Embryonic facial prominence (tissue), 1 donor: ENCODE measurements at regions not wholly inside any gene's neighbourhood (a gene's known extent, or its start where the extent isn't known, plus 50 kb on each side); places are given as distances from the start of the nearest gene placed in this dataset.
A peak's percentile ranks its signal among the peaks of the same experiment; 100 is the strongest.

Source experiments
- DNase-seq: peaks from one replicate; pipeline ENCODE4 v3.0.0-alpha.2; 2016; ENCODE audit errors: extremely low spot score

DNA sequence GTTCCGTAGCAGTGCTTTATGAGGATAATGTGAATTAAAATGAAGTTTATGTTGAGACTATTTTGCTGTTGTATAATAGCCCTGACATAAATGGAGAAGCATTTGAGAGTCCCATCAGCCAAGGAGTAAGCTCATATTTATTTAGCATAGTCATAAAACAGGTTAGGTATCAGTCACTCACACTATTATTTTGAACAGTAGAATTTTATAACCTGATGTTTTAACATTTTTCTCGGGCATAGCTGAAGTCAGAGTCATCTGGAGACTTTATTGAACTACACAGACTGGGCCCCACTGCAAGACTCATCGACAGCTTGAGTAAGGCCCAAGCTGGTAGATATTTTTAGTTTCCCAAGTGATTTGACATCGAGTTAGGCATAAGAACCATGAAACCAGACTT lies 620.3 kb upstream of the WWC1 start:
- no peak for DNase-seq

DNA sequence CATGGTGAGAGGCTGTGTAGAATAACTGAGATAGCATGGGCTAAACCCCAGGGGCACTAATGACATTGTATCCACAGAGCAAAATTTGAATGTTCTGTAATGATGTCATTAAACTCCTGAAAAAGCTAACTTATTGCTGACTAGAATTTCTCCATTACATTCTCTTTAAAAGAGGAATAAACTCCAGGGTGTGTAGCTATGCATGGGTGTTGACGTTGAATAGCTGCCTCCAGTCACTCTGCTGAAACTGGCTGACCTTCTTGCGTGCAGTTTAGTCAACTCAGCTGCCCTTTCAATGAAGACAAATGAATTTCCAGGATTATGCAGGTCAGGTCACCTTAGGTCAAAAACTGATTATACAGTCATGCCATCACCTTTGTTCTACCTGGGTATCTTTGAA lies 617.5 kb upstream of the WWC1 start:
- no peak for DNase-seq

DNA sequence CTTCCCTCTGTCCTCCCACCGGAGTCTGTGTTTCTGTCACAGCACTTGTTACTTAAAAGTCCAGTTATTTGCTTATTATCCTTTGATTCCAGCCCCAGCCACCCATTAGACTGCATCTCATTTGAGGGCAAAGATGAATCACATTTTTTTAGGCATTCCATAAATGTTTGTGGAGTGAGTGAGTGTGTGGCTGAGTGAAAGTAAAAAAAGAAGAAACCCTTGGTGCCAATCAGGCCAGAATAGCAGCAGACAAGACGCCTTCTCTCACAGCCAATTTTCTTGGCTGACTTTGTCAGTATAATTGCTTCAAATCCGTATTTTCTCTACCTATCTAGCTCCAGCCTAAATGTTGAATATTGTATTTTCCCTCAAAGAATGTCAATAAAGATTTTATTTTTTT lies 613.0 kb upstream of the WWC1 start:
- no peak for DNase-seq

DNA sequence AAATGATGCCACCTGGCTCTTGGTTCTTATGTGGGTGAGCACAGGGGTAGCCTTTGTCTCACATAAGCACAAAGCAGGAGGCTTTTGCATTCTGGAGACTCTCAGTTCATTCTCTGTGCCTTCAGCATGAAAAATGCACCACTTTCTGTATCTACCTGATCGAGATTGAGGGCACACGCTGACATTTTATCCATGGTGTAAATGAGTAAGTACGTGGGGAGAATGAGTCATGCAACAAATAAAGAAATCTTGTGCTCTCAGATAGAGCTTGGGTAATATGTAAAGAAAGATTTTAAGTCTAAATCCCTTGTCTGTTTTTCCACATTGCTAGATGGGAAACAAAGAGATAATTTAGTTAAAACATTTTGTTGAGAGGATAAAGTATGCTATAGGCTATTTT lies 607.2 kb upstream of the WWC1 start:
- no peak for DNase-seq

DNA sequence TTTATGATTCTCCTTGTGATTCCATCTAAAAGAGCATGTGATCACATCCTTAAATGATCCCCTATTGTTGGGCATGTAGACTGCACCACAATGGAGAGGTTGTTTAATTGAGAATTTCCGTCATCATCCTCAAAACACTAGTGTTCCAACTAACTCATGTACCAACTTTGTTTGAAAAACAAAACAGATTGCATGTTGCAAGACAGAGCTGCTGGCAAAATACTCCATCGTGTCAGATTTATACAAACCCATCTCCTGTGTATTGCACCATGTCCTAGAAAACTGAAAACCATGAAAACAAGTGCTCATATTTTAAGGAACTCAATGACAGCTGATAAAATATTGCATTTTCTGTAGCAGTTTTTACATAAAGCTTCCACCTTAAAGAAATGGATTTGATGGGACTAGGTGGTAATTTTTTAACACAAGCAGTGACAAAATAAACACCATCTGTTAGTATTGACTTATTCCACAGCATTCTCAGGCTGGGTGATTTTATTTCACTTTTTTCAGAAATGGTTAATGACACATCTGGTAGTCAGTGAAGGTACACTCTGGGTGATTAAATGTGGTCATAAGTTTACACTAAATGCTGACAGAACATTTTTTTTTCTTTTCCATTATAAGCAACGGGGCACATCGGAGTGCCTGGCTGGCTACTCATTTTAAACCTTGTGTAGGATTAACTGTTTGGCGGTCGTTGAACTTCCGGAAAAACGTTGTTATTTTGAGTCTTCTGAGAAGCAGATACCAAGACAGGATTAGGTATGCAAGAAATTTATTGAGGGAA lies 602.9 kb upstream of the WWC1 start:
- no peak for DNase-seq

DNA sequence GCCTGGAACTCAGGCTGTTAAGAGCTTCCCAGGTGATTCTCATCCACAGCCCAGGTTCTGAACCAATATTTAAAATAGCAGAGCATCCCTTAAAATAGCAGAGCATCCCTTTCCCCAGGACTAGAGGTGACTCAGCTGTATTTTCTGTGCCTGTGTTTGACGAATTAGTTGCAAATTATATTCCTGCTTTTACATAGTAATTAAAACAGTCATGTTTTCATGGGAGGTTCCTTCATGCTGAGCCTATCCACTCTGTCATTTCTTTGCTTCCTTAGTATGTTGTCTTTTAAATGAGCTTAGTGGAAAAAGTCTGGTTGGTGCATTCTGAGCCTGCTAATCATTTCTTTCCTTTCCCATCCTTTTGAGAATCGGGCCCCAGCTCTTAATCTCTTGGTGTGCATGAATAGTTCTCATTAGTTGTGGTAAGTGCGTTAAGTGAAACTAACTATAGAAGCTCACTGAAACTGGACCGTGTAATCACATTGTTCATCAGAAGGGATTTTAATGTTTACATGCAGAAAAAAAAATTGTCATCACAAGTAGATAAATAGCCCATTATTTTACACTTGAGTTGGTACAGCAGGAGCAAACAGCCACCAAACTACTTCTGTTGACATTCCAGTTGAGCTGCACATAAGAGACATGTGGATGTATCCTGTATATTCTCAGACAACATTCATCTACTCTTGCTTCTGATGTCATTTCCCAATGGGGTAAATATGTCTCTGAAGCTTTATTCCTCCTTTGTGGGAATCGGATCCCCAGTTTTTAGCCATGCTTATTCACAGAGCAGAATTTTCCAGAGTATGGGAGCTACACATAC lies 596.9 kb upstream of the WWC1 start:
- DNase-seq = no peak

DNA sequence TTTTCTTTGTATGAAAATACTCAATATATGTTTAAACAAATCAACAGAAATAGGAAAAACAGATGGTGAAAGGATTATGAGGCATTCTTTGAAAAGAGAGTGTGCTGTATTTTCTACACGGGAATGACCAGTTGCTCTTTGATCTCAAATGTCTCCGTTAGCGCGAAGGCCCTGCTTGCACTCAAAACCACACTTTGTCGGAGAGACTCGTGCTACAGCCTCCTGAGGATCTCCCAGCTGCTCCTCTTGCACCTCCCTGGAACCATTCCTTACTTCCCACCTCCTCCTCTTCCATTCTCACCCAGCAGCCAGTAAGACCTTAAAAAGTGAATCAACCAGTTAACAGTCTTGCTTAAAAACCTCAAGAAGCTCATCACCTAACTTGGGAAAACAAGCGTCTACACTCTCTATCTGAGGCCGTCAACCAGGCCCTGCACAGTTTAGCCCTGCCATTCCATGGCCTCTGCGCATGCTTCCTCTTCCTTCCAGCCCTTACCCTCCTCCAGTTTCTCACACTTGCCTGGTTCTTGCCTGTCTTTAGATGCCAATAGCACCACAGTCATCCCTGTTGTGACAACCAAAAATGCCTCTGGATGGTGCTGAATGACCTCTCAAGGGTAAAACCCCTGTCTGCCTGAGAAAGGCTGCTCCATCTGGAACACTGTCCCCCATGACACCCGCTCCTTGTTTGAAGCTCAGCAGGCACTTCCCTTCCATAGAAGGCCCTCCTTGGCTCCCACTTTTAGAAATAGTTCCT lies 594.7 kb upstream of the WWC1 start:
- DNase-seq = no peak

DNA sequence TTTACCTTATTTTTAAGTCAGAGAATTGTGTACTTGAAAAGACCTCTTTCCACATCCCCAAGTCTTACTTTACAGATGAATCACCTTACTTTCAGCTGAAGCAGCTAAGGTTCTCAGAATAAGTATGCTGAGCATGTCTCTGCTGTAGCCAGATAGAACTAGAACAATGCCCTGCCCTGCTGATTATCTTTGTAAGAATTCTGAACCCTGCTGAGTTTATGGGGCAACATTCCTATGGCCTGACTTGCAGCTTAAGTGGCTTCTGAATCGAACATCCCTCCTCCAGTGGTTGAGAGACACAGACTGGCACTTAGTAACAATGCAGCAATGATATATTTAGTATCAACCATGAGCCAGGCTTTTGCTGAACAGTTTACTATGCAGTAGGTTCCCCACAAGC lies 592.0 kb upstream of the WWC1 start:
- DNase-seq = no peak

DNA sequence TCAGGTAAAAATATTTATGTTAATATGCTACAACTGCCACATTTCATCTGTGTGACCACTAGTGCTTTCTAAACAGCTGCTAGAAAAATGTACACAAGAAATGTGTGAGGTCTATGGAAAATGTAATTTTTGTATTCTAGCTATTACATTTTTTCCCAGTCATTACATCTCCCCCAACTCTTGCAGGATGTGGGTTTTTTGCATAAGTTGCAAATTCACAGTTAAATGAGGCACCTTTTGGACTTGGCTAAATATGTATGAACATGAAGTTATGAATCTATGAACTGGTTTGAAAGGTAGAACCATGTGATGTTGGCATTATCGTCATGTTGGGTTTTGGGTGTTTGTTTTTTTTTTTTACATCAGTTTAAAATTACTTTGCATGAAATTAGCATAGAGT lies 590.4 kb upstream of the WWC1 start:
- DNase-seq = no peak

DNA sequence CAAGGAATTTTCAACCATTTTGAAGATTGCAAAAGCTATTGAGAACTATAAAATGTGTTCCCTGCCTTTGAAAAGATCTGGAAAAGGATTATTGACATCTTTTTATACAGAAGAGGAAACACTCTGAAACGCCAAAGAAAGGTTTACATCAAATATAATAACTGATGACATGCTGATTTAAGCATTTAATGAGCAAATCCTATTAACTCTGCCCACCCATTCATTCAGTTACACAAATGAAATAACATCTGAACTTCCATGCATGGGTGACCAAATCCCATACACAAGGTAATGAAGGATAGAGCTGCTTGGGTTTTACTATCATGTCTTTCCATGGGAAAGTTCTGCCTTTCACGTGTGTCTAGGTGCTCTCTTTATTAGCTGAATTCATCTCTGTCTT lies 589.4 kb upstream of the WWC1 start:
- DNase-seq = no peak

DNA sequence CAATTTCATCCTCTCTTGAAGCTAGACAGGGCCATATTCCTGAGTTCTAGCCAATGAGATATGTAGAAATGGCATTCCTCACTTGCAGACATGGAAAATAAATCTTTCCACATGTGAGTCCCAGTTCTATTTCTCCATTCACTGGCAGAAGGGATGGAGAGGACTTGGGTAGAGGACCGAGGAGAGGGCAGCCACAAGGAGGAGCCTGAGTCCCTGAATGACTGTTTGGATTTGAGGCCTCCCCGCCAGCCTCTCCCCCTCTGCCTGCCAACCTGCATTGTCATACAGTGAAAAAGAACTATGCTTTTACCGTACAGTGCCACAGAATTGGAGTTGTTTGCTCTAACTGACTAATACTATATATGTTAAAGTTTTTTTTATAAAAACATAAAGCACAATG lies 583.0 kb upstream of the WWC1 start:
- DNase-seq = no peak

DNA sequence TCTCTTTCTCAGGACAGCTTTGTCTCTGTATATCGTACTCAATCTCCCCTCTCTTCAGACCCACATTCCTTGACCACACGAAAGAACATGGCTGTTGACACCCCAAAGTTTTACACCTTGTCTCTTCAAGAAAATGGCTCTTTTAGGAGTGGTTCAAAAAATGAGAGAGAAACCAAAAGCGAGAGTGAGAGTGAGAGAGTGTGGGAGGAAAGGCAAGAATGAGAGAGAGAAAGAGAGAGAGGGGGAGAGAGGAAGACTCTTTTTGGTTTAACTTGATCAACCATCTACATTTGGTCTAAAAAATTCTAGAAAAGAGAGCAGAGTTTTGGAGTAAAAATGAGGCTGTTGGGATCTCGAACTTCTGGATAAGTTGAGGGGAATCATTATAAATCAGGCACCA lies 581.8 kb upstream of the WWC1 start:
- no peak for DNase-seq

DNA sequence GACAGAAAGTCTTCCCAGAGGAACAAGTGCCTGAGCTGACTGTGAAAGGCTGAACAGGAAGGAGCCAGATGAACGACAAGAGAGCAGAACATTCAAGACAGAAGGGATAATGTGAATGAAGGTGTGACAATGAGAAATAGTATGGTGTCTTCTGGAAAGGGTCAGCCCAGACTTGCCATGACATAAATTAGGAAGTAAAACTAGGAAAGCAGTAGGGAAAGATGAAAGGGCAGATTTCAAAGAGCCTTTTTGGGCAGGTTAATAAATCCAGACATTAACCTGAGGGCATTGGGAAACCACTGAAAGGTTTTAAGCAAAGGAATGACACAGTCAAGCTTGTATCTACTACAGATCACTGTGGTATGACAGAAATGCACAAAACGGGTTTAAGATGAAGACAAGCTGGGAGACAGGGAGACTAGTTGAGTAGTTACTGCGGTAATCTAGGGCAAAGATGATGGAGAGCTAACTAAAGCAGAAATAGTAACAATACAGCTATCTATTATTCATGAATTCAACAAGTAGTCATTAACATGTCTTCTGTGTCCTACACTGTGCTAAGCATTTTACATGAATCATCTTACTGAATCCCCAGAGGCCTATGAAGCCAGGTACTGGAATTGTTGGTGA lies 580.9 kb upstream of the WWC1 start:
- DNase-seq = no peak

DNA sequence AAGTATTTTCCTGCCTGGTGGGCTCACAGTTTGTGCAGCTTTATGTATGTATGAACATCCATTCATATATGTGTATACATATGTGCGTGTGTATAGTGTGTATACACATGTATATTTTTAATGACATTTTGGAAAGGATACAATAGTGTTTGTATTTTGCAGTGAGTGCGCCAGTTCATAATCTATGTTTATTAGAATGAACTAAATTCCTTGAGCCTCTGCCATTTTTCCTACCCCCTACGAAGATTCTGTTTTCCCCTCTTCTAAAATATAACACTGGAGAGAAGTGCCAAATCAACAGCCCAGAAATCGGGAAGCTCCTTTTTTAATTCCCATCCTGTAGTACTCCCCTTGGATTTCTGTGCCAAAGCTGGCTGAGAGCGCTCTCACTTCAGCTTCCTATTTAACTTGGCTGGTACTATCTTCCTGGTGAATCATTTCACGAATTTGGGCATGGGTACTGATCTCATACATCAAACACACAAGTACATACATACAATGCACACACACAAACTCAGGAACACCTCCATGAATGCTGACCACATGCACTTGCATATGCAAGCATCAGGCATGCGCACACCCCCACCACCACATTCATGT lies 578.4 kb upstream of the WWC1 start:
- no peak for DNase-seq

DNA sequence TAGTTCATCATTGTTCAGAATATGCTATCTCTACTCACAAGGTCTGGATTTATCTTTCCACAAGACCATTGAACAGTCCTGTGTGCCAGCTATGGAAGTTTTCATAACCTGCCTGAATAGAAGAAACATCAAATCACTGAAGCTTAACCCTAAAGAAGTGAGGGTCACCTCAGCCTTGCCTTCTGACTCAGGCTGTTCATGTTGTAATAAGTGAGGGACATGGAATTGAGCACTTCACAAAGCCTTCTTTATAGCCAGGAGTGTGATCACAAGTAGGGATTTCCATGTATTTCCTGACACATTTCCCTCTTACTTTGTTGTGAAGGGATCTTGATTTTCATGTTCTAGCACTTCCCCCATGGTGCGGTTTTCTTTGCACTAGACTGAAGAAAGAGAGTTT lies 577.5 kb upstream of the WWC1 start:
- no peak for DNase-seq

DNA sequence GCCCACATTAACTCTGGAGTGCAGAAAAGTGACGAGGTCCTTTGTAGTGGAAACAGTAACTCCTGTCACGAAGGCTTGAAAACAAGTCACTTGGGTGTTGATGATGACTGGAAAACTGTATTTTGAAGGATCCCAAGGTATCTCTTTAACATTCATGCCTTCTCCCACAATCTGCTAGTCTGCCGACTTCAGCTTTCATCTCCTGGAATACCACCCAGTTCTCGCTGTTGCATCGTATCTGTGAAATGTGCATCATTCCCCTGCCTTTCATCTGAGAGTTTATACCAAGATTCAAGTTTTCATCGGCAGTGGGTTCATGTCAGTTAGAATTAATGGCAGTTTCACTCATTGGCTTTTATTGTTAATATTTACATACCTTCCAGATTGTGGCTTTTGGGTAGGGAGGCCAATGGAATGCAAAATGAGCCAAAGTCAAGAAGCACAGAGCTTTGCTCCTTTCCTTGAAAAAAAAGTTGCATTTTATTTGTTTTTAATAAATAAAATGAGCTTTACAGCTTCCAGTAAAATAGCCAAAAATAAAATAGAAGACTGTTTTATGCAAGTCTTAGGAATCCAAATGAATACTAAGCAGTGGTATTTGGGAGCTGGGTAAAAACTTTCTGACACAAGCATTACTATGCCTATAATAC lies 575.2 kb upstream of the WWC1 start:
- no peak for DNase-seq

DNA sequence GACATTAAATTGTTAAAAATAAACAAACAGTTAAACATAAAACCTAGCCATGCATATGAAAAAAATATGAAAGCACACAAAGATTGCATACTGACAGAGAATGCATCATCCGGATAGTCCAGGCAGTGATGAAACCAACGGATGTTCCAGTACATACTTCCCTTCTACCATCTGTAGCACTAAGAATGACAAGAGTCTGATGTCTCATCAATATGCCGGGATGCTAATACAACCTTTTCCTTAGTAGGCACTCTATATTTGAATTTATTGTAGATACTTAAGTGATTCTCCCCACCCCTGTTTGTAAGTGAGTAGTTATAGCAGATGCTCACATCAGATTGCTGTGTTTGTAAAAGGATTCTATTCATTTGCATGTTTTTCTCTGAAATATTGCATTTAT lies 571.2 kb upstream of the WWC1 start:
- DNase-seq = no peak

DNA sequence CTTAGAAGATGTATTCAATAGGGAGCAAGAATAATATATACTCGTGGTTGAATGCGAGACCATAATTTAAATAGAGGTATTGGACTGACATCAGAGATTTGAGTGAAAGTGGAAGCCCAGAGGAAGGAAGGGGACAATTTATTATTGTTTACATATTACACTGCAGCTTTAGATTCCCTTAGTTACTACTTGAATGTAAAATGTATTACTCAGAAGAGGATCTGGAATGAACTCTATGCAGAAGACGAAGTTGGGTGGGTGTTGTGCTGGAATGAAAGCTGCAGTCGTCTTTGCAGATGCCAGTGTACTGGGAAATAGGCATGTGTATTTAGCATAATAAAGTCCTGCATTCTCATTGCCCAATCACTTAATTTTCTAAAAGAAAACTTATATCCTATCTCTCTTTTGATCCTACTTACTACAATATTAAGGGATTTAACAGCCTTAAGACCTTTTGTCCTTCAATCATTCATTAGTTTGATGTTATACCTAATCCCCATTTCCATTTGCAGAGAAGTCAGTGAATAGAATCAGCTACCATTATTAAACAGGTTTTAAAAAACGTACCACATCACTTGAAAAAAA lies 570.7 kb upstream of the WWC1 start:
- no peak for DNase-seq

DNA sequence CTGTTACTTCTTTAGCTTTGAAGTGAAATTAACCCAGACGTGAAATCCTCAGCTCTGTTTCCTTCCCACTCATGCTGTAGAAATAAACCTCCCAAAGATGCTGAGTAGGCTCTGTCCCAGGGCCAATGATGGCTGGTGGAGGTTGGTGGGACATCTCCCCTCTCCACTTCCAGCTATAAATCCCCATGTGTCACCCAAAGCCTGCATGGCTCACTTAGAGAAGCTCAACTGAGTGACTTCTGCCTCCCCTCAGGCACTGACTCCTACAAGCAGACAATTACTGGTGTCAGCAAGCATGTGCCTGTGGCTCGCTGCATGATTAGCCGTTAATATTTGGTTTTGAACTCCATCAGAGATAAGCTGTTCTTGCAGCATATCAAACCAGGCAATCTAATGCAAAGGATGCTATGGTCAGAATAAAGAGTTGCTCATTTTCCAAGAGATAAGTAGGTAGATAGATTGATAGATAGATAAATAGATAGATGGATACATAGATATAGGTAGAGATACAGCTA lies 569.5 kb upstream of the WWC1 start:
- no peak for DNase-seq

DNA sequence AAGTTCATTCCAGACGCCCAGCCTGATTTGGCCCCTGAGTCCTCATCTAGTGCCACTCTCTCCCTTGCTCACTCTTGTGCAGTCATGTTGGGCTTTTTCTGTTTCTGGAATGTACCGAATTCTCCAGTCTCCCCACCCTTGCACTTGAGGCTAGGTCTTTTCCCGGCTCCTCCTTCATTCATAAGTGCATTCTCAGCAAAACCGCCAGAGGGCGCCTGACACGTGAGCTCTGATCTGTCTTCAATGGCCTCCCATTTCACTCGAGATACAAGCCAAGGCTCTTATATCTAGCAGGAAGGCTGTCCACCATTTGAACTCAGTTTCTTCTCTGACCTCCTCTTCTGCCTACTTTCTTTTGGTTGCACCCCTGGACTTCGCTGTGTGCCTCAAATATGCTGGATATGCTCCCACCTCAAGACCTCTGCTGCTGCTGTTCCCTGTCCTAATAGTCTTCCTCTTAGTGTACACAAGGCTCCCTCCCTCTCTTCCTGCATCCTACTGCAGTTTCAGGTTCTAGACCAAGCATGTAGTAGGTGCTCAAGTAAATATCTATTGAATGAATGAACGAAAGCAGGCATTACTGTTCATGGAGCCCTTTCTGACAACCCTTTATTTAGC lies 568.1 kb upstream of the WWC1 start:
- DNase-seq = peak; percentile 58
